H1 (cell line): ENCODE measurements at regions not wholly inside any gene's neighbourhood (a gene's known extent, or its start where the extent isn't known, plus 50 kb on each side); places are given as distances from the start of the nearest gene placed in this dataset.
A peak's percentile ranks its signal among the peaks of the same experiment; 100 is the strongest.

Experiments
- CTCF ChIA-PET: fragments of 300-600 bp; sonication (Branson Sonifier 250); formaldehyde crosslinking; loops from one replicate; lab custom pipeline; 2021; ENCODE audit not compliant: partially characterized antibody; lab: Charles Lee
- POLR2A ChIA-PET: fragments of 300-600 bp; sonication (Branson Sonifier 250); formaldehyde crosslinking; loops from one replicate; lab custom pipeline; 2021; ENCODE audit warnings: inconsistent platforms; ENCODE audit not compliant: partially characterized antibody; lab: Charles Lee
- DNase-seq, 2 experiments: peaks; one replicate each; pipeline versions ENCODE4 v3.0.0 to v3.0.0-alpha.2; 2010 to 2022; ENCODE audit warnings: low spot score in 2 of 2, low read depth in 1 of 2, mixed read lengths in 1 of 2
- FAIRE-seq: peaks from 2 replicates; lab custom pipeline; 2011; peaks lifted over from hg19 to GRCh38; lab: Jason Lieb, UNC
- H2AFZ ChIP-seq: 2 replicates; pipeline ENCODE4 v1.8.1; 2012; ENCODE audit warnings: low read length, inconsistent platforms
- H2AK5ac ChIP-seq: 2 replicates; pipeline ENCODE4 v1.6.1; 2013; ENCODE audit warnings: low read depth, low read length
- H2BK120ac ChIP-seq: replicated peaks from 2 replicates; pipeline ENCODE3; 2013; ENCODE audit warnings: low read depth, low read length, inconsistent platforms
- H2BK12ac ChIP-seq: 2 replicates; pipeline ENCODE4 v1.6.1; 2013; ENCODE audit warnings: low read depth, low read length
- H2BK15ac ChIP-seq: 2 replicates; pipeline ENCODE4 v1.6.1; 2013; ENCODE audit warnings: low read length
- H2BK20ac ChIP-seq: 2 replicates; pipeline ENCODE4 v1.6.1; 2013; ENCODE audit warnings: low read length
- H2BK5ac ChIP-seq: 2 replicates; pipeline ENCODE4 v1.6.1; 2013; ENCODE audit warnings: low read depth, low read length
- H3K14ac ChIP-seq: 2 replicates; pipeline ENCODE4 v1.6.1; 2013; ENCODE audit warnings: inconsistent platforms; ENCODE audit not compliant: insufficient read length
- H3K18ac ChIP-seq: 2 replicates; pipeline ENCODE4 v1.6.1; 2013; ENCODE audit warnings: low read length; ENCODE audit errors: extremely low read depth
- H3K23ac ChIP-seq: 2 replicates; pipeline ENCODE4 v1.6.1; 2013; ENCODE audit warnings: inconsistent platforms; ENCODE audit not compliant: insufficient read length
- H3K23me2 ChIP-seq: 2 replicates; pipeline ENCODE4 v1.6.1; 2013; ENCODE audit warnings: low read depth, low read length
- H3K27ac ChIP-seq: 2 replicates; pipeline ENCODE4 v1.6.1; 2011; ENCODE audit warnings: low read depth, low read length, inconsistent platforms
- H3K27me3 ChIP-seq, 4 experiments: replicated peaks in 1 of 4; 1 replicate in 1 of 4; 2 replicates in 3 of 4; pipeline versions ENCODE4 v1.6.1 to v1.8.1; 2011 to 2013; ENCODE audit warnings: low read length in 3 of 4, mild to moderate bottlenecking in 3 of 4, inconsistent platforms in 2 of 4, mixed read lengths in 2 of 4, moderate library complexity in 1 of 4; ENCODE audit not compliant: control insufficient read depth in 3 of 4, insufficient read depth in 3 of 4; ENCODE audit errors: extremely low read depth in 1 of 4
- H3K36me3 ChIP-seq, 4 experiments: 2 replicates each; pipeline versions ENCODE4 v1.6.1 to v1.8.1; 2011 to 2013; ENCODE audit warnings: mild to moderate bottlenecking in 4 of 4, low read length in 3 of 4, moderate library complexity in 2 of 4, control low read depth in 1 of 4, inconsistent platforms in 1 of 4; ENCODE audit not compliant: insufficient read depth in 4 of 4, control insufficient read depth in 2 of 4
- H3K4ac ChIP-seq: replicated peaks from 2 replicates; pipeline ENCODE3; 2013; ENCODE audit warnings: low read length, low read depth, mixed read lengths, inconsistent platforms; ENCODE audit not compliant: insufficient read length
- H3K4me1 ChIP-seq, 4 experiments: replicated peaks in 1 of 4; 1 replicate in 1 of 4; 2 replicates in 3 of 4; pipeline versions ENCODE4 v1.6.1 to v1.8.1; 2011 to 2013; ENCODE audit warnings: low read length in 3 of 4, inconsistent platforms in 2 of 4, mixed read lengths in 1 of 4; ENCODE audit not compliant: insufficient read depth in 4 of 4, control insufficient read depth in 3 of 4
- H3K4me2 ChIP-seq, 2 experiments: 2 replicates each; pipeline versions ENCODE4 v1.6.1 to v1.8.1; 2011 to 2013; ENCODE audit warnings: low read depth in 2 of 2, low read length in 2 of 2, control low read depth in 1 of 2, inconsistent platforms in 1 of 2, mild to moderate bottlenecking in 1 of 2; ENCODE audit not compliant: insufficient read depth in 1 of 2
- H3K4me3 ChIP-seq, 4 experiments: fragments of 200-600, 300-600 bp in 1 of 4; sonication (generic), shearing (Covaris generic), sonication (Bioruptor Twin) in 1 of 4; 2 replicates each; pipeline versions ENCODE4 v1.5.1 to v1.8.1; 2011 to 2016; ENCODE audit warnings: low read length in 4 of 4, low read depth in 3 of 4, control low read depth in 2 of 4, inconsistent platforms in 2 of 4, mild to moderate bottlenecking in 2 of 4, mixed read lengths in 1 of 4, moderate library complexity in 1 of 4; ENCODE audit not compliant: insufficient read depth in 2 of 4; ENCODE audit errors: extremely low read depth in 1 of 4
- H3K56ac ChIP-seq: replicated peaks from 2 replicates; pipeline ENCODE3; 2013; ENCODE audit warnings: low read depth, mild to moderate bottlenecking, mixed read lengths, low read length, inconsistent platforms; ENCODE audit not compliant: insufficient read length
- H3K79me1 ChIP-seq: 2 replicates; pipeline ENCODE4 v1.6.1; 2013; ENCODE audit warnings: low read depth, low read length, control low read depth
- H3K79me2 ChIP-seq, 2 experiments: 2 replicates each; pipeline versions ENCODE4 v1.6.1 to v1.8.1; 2012 to 2013; ENCODE audit warnings: low read length in 2 of 2, mild to moderate bottlenecking in 2 of 2, inconsistent platforms in 1 of 2; ENCODE audit not compliant: insufficient read depth in 2 of 2, control insufficient read depth in 1 of 2
- H3K9ac ChIP-seq, 4 experiments: replicated peaks in 1 of 4; 1 replicate in 1 of 4; 2 replicates in 3 of 4; pipeline versions ENCODE4 v1.6.1 to v1.8.1; 2011 to 2013; ENCODE audit warnings: low read depth in 3 of 4, low read length in 3 of 4, control low read depth in 2 of 4, mild to moderate bottlenecking in 2 of 4, moderate library complexity in 2 of 4, inconsistent platforms in 1 of 4; ENCODE audit errors: extremely low read depth in 1 of 4
- H3K9me3 ChIP-seq, 2 experiments: 2 replicates each; pipeline versions ENCODE4 v1.6.1 to v1.8.1; 2012 to 2013; ENCODE audit warnings: mild to moderate bottlenecking in 2 of 2, moderate library complexity in 2 of 2, control low read depth in 1 of 2, inconsistent platforms in 1 of 2, low read depth in 1 of 2, low read length in 1 of 2, mixed read lengths in 1 of 2; ENCODE audit not compliant: insufficient read depth in 2 of 2
- H4K20me1 ChIP-seq, 2 experiments: replicated peaks in 1 of 2; 2 replicates each; pipeline versions ENCODE3 to v1.8.1; 2011 to 2013; ENCODE audit warnings: inconsistent platforms in 2 of 2, low read length in 2 of 2, mild to moderate bottlenecking in 1 of 2; ENCODE audit not compliant: insufficient read depth in 2 of 2, control insufficient read depth in 1 of 2
- H4K5ac ChIP-seq: 2 replicates; pipeline ENCODE4 v1.6.1; 2013; ENCODE audit warnings: low read length, low read depth, mixed read lengths, inconsistent platforms; ENCODE audit not compliant: insufficient read length
- H4K8ac ChIP-seq: 2 replicates; pipeline ENCODE4 v1.8.0; 2013; ENCODE audit warnings: mild to moderate bottlenecking, moderate library complexity, low read length, inconsistent platforms; ENCODE audit not compliant: insufficient read depth; ENCODE audit errors: extremely low read depth
- H4K91ac ChIP-seq: replicated peaks from 2 replicates; pipeline ENCODE3; 2013; ENCODE audit warnings: low read length, mixed read lengths, inconsistent platforms; ENCODE audit not compliant: insufficient read length
- NANOG ChIP-seq: IDR thresholded peaks from 2 replicates; pipeline ENCODE4 v1.6.1; 2011; ENCODE audit warnings: low read length, low read depth, mild to moderate bottlenecking, inconsistent platforms; ENCODE audit not compliant: insufficient read depth, poor library complexity, severe bottlenecking
- POLR2AphosphoS5 ChIP-seq: IDR thresholded peaks from 2 replicates; pipeline ENCODE4 v1.6.1; 2011; ENCODE audit warnings: low read depth, low read length
- TCF12 ChIP-seq: IDR thresholded peaks from 2 replicates; pipeline ENCODE4 v1.6.1; 2011; ENCODE audit warnings: low read depth, mild to moderate bottlenecking, low read length
- WGBS, 2 experiments: shearing (Covaris generic) in 1 of 2; methylation state at CpG; one replicate each; pipeline versions ENCODE4 v1.1.6 to v1.1.7; 2013 to 2015; ENCODE audit warnings: low lambda C conversion rate in 2 of 2, mixed read lengths in 2 of 2, inconsistent platforms in 1 of 2, low coverage in 1 of 2, missing lambda C conversion rate in 1 of 2; ENCODE audit not compliant: insufficient replicate concordance in 2 of 2, insufficient coverage in 1 of 2, insufficient read length in 1 of 2; ENCODE audit errors: extremely low coverage in 1 of 2, missing lambda C conversion rate in 1 of 2; 5-methylcytosine and 5-hydroxymethylcytosine counted together

- no peak overlapping the region for H3K18ac ChIP-seq
- POLR2A ChIA-PET = no interaction called here
- no peaks in the 10 kb centered on the region for H4K20me1 ChIP-seq
- H2BK15ac ChIP-seq = no peak overlapping the region
- no peak overlapping the region for H4K8ac ChIP-seq
- DNase-seq = peak in 1 of 2 experiments; percentile 50
- no peak overlapping the region for H4K91ac ChIP-seq
- no peaks in the 10 kb centered on the region for H3K79me2 ChIP-seq
- no peak overlapping the region; the same call in 1 of the 2 replicates for H3K27ac ChIP-seq
- H3K79me1 ChIP-seq = no peaks in the 10 kb centered on the region
- H2BK20ac ChIP-seq = no peak overlapping the region
- H3K9ac ChIP-seq = no peak overlapping the region
- H3K9me3 ChIP-seq = no peaks in the 10 kb centered on the region
- H3K4me3 ChIP-seq = no peak overlapping the region
- H4K5ac ChIP-seq = no peak overlapping the region
- H3K36me3 ChIP-seq = no peaks in the 10 kb centered on the region
- H3K14ac ChIP-seq = no peak overlapping the region
- H3K4me1 ChIP-seq = peaks cover 0 to 14% (median 8%) of the 10 kb centered on the region in 4 experiments; a peak in 4 of 7 replicates
- no peak overlapping the region for H2BK120ac ChIP-seq
- H3K23me2 ChIP-seq = no peaks in the 10 kb centered on the region
- WGBS, 2 experiments = 57% methylated on average over 1 of the region's 1 CpG; no CpG with 5 or more reads in 1 of the 2 experiments
- H2BK12ac ChIP-seq = no peak overlapping the region
- 0 out of 2 replicates have a peak, but pooled peaks have one; percentile 47 for TF ChIP-seq TCF12
- TF ChIP-seq NANOG = no peak
- TF ChIP-seq POLR2AphosphoS5 = peak; percentile 62; the same call in 1 of the 2 replicates
- H3K56ac ChIP-seq = no peak overlapping the region
- H3K4ac ChIP-seq = no peak overlapping the region
- CTCF ChIA-PET = no interaction called here
- no peak overlapping the region for H2AFZ ChIP-seq
- H3K23ac ChIP-seq = no peak overlapping the region
- H3K27me3 ChIP-seq = peaks cover 0 to 8% (median 0%) of the 10 kb centered on the region in 4 experiments; a peak in 1 of 7 replicates
- FAIRE-seq = peak; percentile 93
- peak overlapping the region; percentile 13 to 66; a peak in 2 of 4 replicates for H3K4me2 ChIP-seq
- H2AK5ac ChIP-seq = no peak overlapping the region
- peak overlapping the region; percentile 90; the same call in 1 of the 2 replicates for H2BK5ac ChIP-seq
Observed at GRCh38 chrX:34559325-34559724, 97.8 kb downstream of the TMEM47 start.
